Jurkat, Clone E6-1 (cell line): ENCODE measurements at regions not wholly inside any gene's neighbourhood (a gene's known extent, or its start where the extent isn't known, plus 50 kb on each side); places are given as distances from the start of the nearest gene placed in this dataset.

ENCODE experiments used
- DNase-seq: peaks from one replicate; pipeline ENCODE4 v3.0.0-alpha.2; 2011; ENCODE audit warnings: low read depth, low spot score
- H3K4me3 ChIP-seq: 2 replicates; pipeline ENCODE4 v1.5.1; 2011; ENCODE audit warnings: mild to moderate bottlenecking, low read length, control low read depth, moderate library complexity

DNA sequence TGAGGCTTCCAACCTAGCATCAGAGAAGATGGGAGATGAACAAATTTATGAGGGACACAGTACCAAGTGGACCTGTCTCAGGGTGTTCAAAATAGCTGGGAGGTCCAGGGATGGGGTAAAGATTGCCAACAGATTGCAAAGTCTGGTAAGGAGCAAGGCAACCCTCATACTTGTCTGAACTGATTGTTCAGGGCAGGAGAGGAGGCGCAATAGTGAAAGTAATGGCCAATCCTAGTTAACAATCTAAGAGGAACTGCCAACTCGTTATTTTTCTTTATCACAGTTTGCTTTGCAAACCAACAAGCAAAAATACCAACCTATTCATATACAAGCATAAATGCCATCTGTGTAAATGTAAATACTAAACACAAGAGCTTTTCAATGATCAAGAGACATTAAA lies 78.4 kb upstream of the S1PR1 start:
- no peak for DNase-seq
- H3K4me3 ChIP-seq = no peak overlapping the region

DNA sequence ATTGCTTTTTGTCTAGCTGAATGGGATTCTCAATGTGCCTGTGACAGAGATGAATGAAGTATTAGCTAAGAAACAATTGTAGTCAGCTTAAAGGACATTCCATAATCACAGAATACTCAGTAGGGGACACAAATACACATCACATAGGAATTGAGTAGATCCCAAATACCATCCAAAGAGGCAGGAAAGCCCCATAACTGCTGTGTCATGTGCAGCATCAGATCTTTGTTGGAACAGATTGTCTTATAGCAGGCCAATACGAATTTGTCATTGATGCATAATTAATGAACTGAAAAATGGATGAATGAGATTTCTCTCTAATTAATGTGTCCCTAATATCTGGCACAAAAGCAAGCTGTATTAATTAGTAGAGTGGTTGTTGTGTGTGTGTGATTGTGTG lies 82.3 kb upstream of the S1PR1 start:
- H3K4me3 ChIP-seq = no peak overlapping the region
- DNase-seq = no peak

DNA sequence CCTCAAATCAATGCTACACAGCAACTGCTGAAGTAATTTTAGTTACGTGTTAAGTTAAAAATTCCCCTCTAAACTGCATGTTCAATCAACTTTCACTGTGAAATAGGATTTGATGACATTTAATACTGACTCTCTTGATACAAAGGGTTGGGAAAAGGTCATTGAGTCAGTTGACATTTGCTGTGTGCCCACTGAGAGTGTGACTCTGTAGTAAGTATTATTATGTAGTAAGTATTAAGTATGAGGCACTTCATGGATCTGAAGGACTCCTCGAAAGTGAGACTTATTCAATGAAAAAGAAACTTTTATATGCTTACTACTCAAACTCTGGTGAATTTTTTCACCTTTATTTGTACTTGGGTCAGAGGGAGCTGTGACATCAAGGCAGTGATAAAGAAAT lies 83.1 kb upstream of the S1PR1 start:
- H3K4me3 ChIP-seq = no peak overlapping the region
- no peak for DNase-seq

DNA sequence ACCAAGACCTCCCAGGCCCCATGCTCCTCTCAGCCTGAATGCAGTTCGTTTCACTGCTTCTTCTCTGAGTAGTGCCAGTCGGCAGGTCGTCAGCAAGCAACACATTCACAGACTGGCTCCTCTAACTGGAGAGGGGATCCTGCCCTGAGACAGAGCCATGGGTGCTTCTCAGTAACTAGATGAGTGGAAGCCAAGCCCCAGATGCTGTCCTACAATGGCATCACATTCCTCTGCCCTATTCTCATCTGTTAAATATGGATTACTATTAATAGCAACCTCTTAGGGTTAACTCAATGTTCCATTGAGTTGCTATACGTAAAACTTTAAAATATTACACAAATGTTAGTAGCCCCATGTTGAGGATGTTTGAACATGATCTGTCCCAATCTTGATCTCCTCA lies 84.2 kb upstream of the S1PR1 start:
- no peak overlapping the region for H3K4me3 ChIP-seq
- no peak for DNase-seq

DNA sequence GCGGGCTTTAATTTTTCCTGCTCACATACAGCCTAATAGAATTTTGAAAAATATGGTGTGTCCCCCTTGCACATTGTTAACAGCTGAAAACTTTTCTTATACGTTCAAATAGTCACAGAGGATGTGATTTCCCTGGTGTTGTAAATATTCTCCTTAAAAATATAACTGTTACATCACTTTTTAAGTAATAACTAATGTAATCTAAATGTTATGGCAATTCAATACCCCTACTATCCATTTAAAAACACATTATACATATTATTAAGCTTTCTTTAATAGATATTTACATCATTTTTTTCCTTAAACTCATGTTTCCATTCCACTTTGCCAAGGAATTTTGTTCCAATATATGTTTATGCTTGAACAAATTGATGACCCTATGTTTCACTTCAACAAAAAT lies 85.5 kb upstream of the S1PR1 start:
- no peak for DNase-seq
- no peak overlapping the region for H3K4me3 ChIP-seq

DNA sequence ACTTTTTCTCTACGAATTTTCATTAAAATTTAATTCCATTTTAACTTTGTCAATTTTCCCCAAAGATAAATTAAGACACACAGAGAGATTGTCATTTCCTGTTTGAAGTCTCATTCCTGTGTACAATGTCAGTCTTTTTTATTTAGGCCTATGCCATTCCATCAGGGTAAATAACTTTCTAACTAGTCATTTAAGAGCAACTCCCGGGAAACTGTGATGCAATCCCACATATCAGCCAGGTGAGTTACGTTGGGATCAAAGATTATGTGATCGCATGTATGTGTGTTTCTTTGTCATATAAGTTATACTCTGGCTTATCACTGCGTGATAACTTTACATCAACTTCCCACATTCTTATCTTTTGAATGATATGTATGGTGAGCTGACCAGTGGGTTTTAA lies 86.1 kb upstream of the S1PR1 start:
- no peak for DNase-seq
- no peak overlapping the region for H3K4me3 ChIP-seq

DNA sequence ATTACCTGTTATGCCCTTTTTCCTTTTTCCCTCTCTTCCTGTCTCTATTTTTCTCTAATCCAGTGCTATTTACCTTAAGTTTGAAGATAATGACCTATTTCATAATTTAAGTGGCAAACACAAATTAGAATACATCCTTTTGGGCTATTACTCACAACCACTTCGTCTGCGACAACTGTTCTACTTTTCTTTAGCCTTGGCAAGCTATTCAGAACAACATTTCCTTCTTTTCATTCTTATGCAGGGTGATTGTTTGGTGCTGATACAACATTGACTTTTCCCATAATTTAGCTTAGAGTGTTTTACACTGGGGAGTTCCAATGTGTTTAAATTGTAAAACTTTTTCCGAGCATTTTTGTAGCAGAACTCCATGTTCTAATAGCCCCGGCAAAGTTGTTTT lies 86.6 kb upstream of the S1PR1 start:
- no peak overlapping the region for H3K4me3 ChIP-seq
- no peak for DNase-seq

DNA sequence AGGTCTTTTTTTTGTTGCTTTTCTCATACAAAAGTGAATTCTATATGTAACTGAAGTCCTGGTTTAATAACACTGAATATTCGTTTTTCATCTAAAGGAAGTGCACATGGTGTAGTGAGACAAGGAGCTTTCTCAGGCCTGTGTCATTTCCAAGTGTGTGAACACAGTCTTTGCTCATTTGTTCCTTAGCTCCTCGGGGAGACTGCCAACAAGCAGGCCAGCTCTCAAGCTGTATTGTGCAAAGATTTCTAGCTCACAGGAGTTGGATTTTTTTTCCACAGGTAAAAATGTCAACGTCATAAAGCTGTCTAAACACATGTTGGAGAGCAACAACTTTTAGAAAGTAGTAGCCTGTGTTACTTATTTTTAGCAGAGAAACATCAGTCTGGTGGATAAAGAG lies 87.8 kb upstream of the S1PR1 start:
- H3K4me3 ChIP-seq = no peak overlapping the region

DNA sequence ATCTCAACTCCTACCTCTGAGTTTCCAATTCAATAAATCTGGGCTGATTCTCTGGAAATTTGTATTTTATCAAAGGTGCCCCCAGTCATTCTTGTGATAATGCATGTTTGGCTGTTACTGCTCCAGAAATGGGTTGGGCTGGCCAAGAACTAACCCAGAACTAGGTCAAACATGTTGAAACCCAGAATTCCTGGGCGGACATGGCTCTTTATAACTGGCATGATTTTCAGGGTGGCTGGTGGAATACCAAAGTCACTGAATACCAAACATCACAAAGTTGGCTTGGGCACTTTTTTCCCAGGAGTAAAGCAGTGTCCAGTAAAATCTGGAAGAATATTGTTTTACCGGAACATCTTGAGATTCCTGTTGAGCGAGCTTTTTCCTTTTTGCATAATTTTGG lies 89.4 kb upstream of the S1PR1 start:
- no peak overlapping the region for H3K4me3 ChIP-seq
- DNase-seq = no peak

More for the DNA sequence above, 87.8 kb upstream of the S1PR1 start:
- no peak for DNase-seq

DNA sequence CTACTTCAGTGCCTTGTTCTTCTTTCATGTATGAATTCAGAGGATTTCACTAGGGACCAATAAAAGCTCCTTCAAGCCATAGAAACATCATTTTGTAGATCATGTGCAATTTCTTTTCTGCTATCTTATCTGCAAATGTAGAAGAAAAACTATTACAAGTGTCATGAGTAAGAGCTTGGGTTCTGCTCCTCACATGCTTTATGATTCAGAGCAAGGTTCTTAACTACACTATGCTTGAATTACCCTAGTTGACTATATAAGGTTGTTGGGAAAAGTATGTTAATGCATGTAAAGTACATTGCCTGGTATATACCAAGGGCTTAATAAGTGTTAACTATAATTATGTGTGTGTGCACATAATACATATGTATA lies 91.4 kb upstream of the S1PR1 start:
- H3K4me3 ChIP-seq = no peak overlapping the region
- DNase-seq = no peak

DNA sequence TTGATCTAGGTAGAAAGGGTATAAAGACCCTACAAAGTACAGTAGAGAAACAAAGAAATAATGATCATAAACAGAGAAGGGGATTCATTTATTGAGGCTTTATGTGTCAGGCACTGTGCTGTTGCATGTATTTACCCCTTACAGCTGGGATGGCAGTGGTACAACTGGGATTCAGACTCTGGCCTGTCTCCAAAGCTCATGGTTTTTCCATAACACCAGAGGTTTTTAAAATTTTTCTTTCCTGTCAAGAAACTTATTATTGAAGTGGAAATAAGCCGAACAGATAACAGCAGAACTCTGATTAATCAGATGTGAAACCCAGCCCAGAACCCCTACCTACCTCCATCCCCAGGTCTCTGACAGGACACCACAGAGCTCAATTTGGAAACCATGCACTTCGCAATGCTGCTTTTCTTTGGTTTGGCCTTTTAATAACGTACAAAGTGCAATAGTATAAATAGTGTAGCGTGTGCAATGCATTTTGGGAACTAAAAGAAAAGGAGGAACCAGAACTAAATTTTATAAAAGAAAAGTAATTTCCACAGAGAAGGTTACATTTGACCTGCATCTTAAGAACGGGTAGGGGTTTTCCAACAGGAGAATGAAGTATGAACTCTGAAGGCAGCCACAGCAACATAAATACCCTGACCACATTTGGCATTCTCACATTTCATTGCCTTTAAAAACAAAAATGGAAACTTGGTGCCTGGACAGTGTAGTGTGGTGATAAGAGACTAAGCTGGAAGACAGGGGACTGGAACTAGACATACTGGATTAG lies 92.0 kb upstream of the S1PR1 start:
- DNase-seq = no peak
- no peak overlapping the region for H3K4me3 ChIP-seq

DNA sequence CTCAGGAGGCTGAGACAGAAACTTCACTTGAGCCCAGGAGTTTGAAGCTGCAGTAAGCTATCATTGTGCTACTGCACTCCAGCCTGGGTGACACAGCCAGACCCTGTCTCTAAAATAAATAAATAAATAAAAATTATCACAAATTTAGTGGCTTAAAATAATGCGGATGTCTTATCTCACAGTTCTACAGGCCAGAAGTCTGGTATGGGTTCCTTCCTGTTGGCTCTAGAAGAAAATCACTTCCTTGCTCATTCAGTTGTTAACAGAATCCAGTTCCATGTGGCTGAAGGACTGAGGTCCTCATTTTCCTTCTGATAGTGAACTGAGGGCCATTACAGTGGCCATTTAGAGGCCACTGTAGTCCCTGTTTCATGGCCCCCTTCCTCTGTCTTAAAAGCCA lies 94.6 kb upstream of the S1PR1 start:
- no peak overlapping the region for H3K4me3 ChIP-seq
- DNase-seq = no peak

DNA sequence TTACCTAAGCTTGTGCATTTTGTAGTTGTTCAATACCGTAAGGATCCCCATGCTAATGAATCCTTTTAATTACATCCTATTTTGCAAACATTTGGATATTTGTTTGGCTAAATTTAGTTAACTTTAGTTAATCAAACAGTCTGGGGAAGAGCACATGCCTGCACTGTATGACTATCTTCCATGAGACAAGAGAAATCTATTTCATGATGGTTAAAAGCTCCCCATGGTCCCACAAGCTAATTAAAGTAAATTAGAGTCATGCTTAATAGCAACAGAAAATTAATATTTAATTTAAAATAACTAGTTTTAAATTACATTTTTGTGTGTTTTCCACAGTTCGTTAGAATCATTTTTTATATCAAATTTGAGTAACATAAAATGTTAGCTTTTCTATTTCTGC lies 95.4 kb upstream of the S1PR1 start:
- no peak for DNase-seq
- H3K4me3 ChIP-seq = no peak overlapping the region

DNA sequence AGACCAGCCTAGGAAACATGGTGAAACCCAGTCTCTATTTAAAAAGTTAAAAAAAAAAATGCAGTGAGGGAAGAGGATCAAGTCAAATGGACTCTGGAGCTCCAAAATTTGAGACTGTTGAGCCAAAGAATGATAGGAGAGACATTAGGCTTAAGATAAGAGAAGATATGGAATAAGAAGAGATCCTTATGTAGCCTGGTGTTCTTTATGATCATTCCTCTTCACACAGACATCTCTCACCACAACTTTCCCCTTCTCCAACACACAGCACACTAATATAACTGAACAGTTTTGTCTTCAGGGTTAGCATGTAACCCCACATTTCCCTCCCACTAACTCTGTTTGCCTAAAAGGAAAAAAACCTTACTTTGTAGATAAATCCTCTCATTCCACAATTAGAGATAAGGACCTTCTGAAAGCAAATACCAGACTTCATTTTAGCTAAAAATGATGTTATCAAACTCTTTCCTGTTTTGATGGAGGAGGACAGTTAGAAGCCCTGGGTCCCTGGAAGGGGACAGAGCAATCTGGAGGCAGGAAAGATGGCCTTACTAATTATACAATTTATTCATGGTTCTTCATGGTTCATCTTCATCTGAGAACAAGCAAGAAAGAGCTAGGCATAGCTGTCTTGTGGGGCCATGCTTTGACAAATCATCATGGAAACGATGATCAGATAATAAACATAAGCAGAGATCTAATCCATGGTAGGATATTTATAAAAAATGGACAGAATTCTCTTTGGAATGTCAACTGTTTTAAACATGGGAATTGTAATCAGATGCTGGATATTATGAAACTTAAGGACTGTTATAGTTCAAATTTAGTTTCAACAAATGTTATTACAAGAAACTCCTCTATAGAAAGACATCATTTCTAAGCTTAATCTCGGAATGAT lies 96.7 kb upstream of the S1PR1 start:
- no peak overlapping the region for H3K4me3 ChIP-seq
- DNase-seq = no peak

DNA sequence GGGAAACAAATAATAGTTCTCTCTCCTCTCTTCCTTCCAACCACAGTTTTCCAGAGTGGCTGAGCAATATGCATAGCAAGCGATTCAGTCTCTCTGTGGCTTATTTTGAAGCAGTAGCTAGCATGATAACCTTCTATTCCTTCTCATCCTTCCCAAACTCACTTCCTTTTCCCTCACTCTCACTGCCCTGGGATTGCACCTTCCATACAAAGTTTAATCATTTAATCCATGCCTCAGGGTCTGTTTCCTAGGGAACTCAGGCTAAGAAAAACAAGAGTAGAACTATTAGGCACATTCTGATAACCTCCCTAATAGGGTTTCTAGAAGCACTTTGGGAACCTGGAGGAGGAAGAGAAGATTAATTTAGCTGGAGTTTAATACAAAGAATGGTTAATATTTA lies 97.7 kb upstream of the S1PR1 start:
- no peak overlapping the region for H3K4me3 ChIP-seq
- no peak for DNase-seq

DNA sequence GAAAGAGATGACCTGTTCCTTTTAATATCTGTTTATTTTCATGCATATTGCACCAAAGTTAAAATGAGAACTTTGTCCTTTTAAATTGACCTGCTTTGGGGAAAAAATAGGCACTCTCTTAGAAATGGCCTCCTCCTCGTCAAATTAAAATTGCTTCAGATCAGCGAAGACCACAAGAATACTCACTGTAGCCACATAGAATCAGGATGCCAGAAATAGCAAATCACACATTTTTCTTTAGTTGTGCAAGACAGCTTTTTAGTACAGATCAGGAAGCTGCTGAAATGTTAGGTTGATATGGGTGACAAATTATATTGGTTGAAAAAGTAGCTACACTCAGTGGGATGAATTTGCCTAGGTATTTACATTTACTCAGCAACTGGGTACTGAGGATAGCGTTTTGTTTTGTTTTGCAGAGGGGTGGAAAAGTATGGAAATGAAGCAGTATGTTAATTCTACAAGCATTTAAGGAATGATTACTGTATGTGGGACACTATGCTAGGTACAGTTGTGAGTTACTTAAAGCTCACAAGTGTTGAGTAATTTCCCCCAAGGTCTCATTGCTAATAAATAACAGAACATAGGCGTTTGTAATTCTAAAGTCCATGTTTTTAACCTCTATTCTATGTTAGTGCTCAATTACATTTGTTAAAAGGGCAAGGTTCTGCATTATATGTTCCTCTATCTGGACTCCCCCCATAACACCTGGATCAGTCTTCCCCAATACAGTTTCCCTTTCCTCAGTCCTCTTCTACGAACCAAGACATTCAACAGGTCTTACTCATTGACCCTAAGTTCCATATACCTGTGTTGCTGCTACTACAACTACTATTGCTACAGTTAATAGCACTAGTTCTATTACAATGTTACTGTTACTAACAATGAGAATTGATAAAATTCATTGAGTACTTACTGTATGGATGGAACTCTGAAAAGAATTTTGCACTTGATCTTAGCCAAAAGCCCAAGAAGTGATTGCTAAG lies 99.4 kb upstream of the S1PR1 start:
- H3K4me3 ChIP-seq = no peak overlapping the region

DNA sequence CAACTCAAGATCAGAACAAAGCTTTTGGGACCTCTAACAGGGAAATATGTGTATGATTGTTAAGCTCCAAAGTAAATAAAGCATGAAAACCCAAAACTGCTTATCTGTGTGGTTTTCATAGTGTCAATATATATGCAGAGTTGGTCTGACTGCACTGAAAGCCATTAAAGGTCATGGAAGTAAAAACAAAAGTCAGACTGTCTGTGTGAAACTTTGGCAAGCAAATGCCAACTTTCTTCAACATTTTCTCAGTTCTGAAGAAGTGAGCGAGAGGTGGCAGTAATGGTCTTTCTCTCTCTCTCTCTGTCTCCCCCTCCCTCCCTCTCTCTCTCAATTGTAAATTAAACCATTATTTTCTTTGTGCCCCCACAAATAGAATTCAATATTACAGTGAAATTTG lies 100.1 kb upstream of the S1PR1 start:
- no peak overlapping the region for H3K4me3 ChIP-seq
- no peak for DNase-seq

More for the DNA sequence above, 99.4 kb upstream of the S1PR1 start:
- DNase-seq = no peak

DNA sequence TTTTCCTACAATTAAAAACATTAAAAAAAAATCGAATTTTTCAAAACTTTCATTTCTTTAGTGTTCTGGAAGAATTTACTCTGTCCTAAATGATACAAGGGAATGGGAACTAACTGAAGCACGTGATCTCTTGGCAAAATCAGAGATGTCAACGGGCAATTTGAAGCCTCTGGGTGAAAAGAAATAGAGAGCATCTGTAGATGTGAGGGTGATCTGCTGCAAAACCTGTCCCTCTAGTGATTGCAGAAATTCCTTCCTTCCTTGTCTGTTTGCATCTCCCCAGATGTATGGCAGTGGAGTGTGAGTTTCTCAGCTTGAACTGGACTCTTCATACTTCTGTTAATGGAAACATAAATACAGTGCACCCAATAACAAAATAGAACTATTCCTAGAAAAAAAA lies 100.5 kb upstream of the S1PR1 start:
- no peak for DNase-seq
- no peak overlapping the region for H3K4me3 ChIP-seq

DNA sequence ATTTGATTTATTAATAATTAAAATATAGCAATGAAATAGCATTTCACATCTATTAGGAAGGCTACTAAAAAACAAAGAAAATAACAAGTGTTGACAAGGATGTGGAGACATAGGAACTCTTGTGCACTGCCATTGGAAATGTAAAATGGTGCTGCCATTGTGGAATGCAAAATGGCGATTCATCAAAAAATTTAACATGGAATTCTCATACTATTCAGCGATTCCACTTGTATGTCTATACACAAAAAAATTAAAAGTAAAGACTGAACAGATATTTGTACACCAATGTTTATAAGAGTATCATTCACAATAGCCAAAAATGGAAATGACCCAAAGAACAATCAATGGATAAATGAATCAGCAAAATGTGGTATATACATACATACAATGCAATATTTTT lies 101.3 kb upstream of the S1PR1 start:
- DNase-seq = no peak
- no peak overlapping the region for H3K4me3 ChIP-seq
